HG02610 (cell line): ENCODE measurements at regions not wholly inside any gene's neighbourhood (a gene's known extent, or its start where the extent isn't known, plus 50 kb on each side); places are given as distances from the start of the nearest gene placed in this dataset.
A peak's percentile ranks its signal among the peaks of the same experiment; 100 is the strongest.
"Not testable (repeated sequence)": the region's sequence is repeated elsewhere in the genome, so short reads cannot be mapped to it uniquely, and the experiment has no call there.

Source experiments
- ATAC-seq: cut with Tn5 transposase; IDR thresholded peaks from one replicate; pipeline ENCODE4 v1.9.1; 2021; ENCODE audit warnings: mild to moderate bottlenecking, moderate library complexity; ENCODE audit not compliant: unreplicated experiment

- no peak for ATAC-seq
Observed at GRCh38 chr11:34795641-34796040, 120.5 kb downstream of the APIP start.

DNA sequence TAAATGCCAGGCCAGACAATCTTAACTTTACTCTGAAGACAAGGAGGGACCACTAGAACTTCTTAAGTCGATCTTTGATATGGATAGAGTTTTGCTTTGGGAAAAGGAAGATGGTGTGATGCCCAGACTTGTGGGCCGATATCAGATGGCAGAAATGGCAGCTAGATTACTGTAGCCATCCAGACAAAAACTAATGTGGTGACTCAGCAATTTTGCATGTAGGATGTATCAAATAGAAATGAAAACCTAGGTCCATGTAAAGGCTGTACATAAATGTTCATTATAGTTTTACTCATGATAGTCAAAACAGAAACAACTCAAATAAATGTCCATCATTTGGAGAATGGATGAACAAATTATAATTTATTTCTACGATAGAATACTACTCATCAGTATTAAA is 121.5 kb downstream of the APIP start:
- no peak for ATAC-seq

DNA sequence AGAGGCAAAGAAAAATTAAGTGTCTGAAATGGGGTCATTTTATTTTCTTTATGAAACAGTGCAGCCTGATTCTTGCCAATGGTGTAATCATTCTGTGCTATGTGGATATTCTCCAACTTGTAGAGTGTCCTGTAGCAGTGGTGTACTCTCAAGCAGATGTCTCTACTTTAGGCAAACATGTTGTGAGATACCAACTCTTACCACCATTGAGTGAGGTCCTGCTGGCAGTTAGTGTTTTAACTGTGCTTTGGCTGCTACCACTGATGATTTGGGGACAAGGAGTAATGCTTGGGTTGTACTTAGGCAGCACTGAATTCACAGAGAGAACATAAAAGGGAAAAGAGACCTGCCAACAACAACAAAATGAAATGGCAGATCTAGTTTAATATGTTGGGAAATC is 122.5 kb downstream of the APIP start:
- no peak for ATAC-seq

DNA sequence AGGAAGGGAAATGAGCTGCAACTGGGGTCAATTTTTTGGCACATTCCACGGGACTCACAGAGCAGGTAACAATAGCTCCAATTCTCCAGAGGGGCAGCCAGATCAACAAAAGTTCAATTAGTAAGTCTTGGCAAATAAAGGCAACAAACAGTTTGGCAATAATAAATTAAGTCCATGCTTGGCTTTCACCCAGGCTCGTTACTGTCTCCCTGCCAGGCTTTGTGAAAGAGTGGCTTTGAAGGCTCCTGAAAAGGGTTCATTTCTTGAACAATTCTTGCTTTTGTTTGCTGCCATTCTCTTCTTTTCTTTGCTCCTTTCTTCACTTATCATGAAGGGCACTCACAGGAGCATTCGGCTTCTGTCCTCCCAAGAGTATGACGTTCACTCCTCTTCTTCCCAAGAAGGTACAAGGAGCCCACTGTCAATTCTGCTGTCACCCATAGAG is 123.3 kb downstream of the APIP start:
- no peak for ATAC-seq

- ATAC-seq, result peak; percentile 80
Observed at GRCh38 chr11:34791780-34792542, 124.2 kb downstream of the APIP start.

DNA sequence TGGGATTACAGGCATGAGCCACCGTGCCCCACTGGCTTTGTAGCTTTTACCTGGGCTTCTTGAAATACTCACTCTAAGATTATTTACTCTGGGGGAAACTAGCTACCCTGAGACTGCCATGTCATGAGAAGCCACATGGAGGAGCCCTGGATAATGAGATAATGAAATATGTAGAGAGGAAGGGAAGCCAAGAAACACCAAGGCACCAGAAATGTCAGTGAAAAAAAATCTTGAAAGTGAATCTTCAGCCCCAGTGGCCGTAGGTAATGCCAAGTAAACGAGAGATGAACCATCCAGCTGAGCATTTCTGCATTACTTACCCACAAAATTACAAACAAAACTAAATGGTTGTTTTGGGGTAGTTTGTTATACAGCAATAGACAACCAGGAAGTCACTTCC is 125.6 kb downstream of the APIP start:
- ATAC-seq, result no peak

DNA sequence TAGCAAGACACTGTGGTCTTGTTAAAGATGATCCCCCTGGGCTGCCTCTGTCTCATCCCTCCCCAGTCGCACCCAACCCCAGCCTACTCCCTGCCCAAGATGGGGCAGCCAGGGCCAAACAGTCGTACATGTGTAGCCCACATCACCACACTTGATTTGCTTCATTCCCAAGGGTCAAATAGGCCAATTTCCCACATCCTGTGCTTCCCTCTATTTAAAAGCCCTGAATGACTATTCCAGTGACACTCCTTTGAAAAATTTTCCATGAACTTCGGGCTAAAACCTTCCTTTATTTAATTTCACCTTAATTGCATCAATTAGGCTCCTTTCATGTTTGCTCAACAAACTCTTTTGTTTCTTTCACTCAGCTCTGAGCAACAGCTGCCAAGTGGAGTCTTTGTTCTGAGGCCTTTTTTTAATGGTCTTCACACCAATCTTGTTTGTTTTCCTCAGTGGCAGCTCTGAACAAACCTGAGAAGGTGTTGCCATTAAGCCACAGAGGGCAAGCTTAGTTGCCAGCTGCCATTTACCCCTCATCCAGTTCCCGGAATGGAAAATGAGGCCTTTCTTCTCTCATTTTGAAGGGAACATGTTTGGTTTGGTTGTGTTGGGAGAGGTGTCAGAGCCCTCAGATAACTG is 126.9 kb downstream of the APIP start:
- ATAC-seq, result no peak

DNA sequence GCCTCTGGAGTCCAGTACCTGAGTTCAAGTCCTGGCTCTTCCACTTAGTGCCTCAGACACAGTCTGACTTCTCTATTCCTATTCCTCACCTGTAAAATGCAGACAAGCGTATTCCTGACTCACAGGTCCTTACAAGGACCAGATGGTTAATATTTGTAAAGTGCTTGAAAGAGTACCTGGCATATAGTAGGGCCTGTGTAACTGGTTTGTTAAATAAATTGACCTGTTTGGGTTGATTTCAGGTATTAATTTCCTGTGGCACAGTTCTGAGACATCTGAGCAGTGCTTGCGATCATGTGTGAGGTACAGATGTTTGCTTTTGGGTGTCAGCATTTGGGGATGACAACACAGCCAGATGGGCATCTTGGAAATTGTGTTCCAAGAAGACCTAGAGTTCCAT is 127.5 kb downstream of the APIP start:
- ATAC-seq, result no peak

GRCh38 chr11:34787895-34788294 is 128.3 kb downstream of the APIP start:
- ATAC-seq, result no peak

DNA sequence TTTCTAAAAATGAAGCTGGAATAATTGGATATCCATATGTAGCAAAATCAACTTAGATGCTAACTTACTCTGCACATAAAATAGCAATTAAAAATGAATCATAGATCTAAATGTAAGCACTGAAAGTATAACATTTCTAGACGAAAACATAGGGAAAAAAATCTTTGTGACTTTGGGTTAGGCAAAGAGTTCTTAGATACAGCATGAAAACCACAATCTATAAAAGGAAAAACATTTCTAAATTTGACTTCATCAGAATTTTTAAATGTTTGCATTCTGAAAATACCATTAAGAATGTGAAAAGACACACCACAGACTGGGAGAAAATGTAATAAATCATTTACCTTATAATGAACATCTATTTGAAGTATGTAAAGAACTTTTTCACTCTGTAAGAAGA is 128.8 kb downstream of the APIP start:
- ATAC-seq, result no peak

- ATAC-seq, result no peak
Observed at GRCh38 chr11:34784318-34784841, 131.8 kb downstream of the APIP start.

GRCh38 chr11:34783816-34784317 is 132.3 kb downstream of the APIP start:
- no peak for ATAC-seq

- ATAC-seq, result not testable (repeated sequence)
Observed at GRCh38 chr11:34781826-34782225, 134.4 kb downstream of the APIP start.

DNA sequence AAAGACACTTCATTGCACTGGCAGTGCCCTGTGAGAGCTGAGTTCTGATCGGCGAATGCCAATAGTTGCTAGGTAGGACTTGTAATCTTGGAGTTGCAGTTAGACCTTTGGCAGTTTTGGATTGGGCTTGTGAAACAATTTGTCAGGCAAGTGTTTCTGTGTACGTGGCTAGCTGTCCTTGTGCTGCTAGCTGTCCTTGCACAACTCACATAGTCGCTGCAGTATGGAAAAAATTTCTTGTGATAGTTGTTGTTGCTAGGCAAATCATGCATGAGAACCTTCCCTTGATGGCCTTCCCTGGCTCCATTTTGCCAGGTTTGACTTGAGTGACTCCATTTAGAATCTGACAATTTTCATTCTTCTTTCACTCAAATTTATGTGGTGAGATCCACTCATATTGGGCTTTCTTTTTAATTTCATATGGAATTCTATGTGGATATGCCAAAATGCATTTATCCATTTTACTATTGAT is 140.7 kb downstream of the APIP start:
- ATAC-seq, result no peak

DNA sequence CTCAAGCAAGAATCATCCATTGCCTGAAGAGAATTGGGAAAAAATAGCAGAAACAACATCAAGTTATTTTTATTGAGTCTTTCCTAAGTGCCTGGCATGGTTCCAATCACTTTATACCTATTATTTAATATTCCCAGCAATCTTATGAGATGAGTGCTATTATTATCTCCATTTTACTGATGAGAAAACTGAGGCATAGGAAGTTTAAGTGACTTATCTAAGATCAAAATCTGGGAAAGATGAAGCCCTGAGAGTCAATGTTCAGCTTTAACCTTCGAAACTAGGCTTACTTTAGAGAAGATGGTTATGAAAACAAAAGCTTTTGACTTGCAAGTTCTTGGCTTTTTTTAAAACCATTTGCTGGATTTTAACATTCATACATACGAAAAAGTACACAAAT is 141.6 kb downstream of the APIP start:
- ATAC-seq, result no peak

DNA sequence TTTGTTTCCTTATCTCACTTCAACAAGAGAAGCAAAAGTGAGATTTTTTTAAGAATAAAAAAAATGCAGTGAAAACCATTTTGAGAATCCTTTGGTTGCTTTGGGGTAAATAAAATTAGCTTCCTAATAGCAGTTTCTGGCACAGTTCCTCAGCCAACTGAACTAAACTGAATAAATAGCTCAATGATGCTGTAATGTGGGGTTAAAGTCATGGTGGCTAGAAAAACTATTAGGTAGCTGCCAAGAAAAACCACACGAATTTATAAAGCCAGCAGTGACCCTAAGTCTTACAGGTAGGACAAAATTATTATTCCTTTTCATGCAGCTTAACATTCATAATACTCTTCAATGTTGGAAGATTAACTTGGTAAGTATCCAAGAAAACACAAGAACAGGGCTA is 142.4 kb downstream of the APIP start:
- ATAC-seq, result no peak

DNA sequence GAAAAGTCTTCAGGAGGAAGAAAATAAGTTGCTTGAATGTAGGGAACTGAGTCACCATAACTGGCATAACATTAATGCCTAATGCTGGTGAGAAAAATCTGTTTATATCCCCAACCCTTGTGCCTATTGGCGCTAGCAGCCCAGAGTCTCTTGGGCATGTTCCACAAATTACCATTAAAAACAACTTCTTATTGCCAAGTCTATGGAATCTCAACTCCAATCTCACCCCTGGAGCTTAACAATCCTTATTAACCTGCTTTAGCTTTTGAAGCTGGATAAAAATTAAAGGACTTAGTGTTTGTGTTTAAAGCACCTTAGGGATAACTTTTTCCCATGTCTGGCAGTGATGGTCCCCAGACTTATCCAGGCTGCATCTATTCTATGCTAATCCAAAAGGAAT is 143.0 kb downstream of the APIP start:
- ATAC-seq, result no peak

DNA sequence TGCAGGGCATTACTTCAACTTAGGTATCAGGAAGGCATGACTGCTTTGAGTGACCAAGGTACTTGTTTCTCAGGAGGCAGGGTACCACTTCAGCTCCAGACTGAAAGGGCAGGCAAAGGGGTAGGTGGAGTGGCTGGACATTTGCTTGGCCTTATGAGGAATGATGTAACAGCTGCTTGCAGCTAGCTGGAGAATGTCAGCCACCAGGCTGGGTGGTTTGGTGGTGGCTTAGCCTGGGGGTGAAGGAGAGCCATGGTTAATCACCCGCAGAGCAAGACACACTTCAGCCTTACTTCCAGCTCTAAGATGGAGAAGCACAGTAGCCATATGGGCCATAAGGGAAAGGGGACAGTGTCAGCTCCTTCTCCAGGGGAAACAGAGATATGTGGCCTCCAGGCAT is 146.1 kb downstream of the APIP start:
- ATAC-seq, result no peak

GRCh38 chr11:34769224-34769623 is 147.0 kb downstream of the APIP start:
- ATAC-seq, result no peak

GRCh38 chr11:34762625-34763024 is 141.7 kb downstream of the EHF start:
- not testable (repeated sequence) for ATAC-seq

- ATAC-seq, result no peak
Observed at GRCh38 chr11:34758262-34758661, 137.4 kb downstream of the EHF start.

DNA sequence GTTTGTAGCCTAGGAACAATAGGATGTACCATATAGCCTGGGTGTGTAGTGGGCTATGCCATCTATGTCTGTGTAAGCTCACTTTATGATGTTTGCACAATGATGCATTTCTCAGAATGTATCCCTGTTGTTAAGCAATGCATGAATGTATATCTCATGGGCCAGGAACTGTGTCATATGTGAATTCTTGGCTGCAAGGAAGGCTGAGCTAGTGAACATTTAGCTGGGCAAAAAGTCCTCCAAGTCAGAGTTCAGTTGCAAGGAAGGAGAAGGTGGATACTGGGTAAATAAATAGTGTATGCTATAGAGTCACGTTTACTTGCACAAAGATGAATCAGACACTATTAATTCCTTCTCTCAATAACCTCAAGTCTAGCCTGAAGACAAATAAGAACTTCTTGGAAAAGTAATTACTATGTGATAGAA is 136.1 kb downstream of the EHF start:
- no peak for ATAC-seq
